ENCODE measurements at regions not wholly inside any gene's neighbourhood (a gene's known extent, or its start where the extent isn't known, plus 50 kb on each side); places are given as distances from the start of the nearest gene placed in this dataset.
A peak's percentile ranks its signal among the peaks of the same experiment; 100 is the strongest.

- TF ChIP-seq POLR2A (IDR thresholded peaks at IDR 0.05) (no peak), CTCF (IDR thresholded peaks at IDR 0.05) (no peak)
- no peaks in the 10 kb centered on the region for H3K4me1 ChIP-seq
- no peaks in the 10 kb centered on the region for H3K36me3 ChIP-seq
- peaks cover 0 to 4% (median 0%) of the 10 kb centered on the region in 4 donors for H3K27me3 ChIP-seq
- DNase-seq = no peak
- 64 to 76% methylated on average over 1 of the region's 1 CpG for WGBS, 2 donors
- no peaks in the 10 kb centered on the region for H3K9me3 ChIP-seq
- no peak overlapping the region for H3K27ac ChIP-seq
- no peak overlapping the region for H3K4me3 ChIP-seq
- intact Hi-C loops (cut with DNase I) = no loop called here
Measured at GRCh38 chr9:73549991-73550390, 398.3 kb downstream of the ANXA1 start.

- H3K9me3 ChIP-seq = no peaks in the 10 kb centered on the region
- no peaks in the 10 kb centered on the region for H3K36me3 ChIP-seq
- intact Hi-C loops (cut with DNase I) = no loop called here
- peaks cover 0 to 4% (median 0%) of the 10 kb centered on the region in 4 donors for H3K27me3 ChIP-seq
- WGBS, 2 donors = 32 to 47% methylated on average over 3 of the region's 3 CpGs
- TF ChIP-seq POLR2A (IDR thresholded peaks at IDR 0.05) = no peak
- no peak for TF ChIP-seq CTCF (IDR thresholded peaks at IDR 0.05)
- DNase-seq = no peak
- H3K4me1 ChIP-seq = no peaks in the 10 kb centered on the region
- H3K27ac ChIP-seq = no peak overlapping the region
- no peak overlapping the region for H3K4me3 ChIP-seq
Measured at GRCh38 chr9:73553295-73553694, 401.6 kb downstream of the ANXA1 start.

GRCh38 chr9:73558471-73558870, 406.8 kb downstream of the ANXA1 start:
- Histone ChIP-seq H3K4me3 (no peak overlapping the region), H3K4me1 (no peaks in the 10 kb centered on the region), H3K27me3 (no peaks in the 10 kb centered on the region), H3K9me3 (no peaks in the 10 kb centered on the region), H3K36me3 (no peaks in the 10 kb centered on the region), H3K27ac (no peak overlapping the region)
- DNase-seq = no peak
- intact Hi-C loops (cut with DNase I) = no loop called here
- no peak for TF ChIP-seq CTCF (IDR thresholded peaks at IDR 0.05)
- no peak for TF ChIP-seq POLR2A (IDR thresholded peaks at IDR 0.05)

GRCh38 chr9:73565026-73565425, 413.4 kb downstream of the ANXA1 start:
- Histone ChIP-seq H3K27me3 (no peaks in the 10 kb centered on the region), H3K27ac (no peak overlapping the region), H3K9me3 (no peaks in the 10 kb centered on the region), H3K4me1 (no peaks in the 10 kb centered on the region), H3K36me3 (no peaks in the 10 kb centered on the region), H3K4me3 (no peak overlapping the region)
- TF ChIP-seq CTCF (IDR thresholded peaks at IDR 0.05) (no peak), POLR2A (IDR thresholded peaks at IDR 0.05) (no peak)
- no peak for DNase-seq
- intact Hi-C loops (cut with DNase I) = no loop called here
- 67 to 90% methylated on average over 4 of the region's 4 CpGs for WGBS, 2 donors

GRCh38 chr9:73565833-73566465, 414.3 kb downstream of the ANXA1 start:
- Histone ChIP-seq H3K4me3 (no peak overlapping the region), H3K36me3 (no peaks in the 10 kb centered on the region), H3K27me3 (no peaks in the 10 kb centered on the region), H3K4me1 (no peaks in the 10 kb centered on the region), H3K9me3 (no peaks in the 10 kb centered on the region), H3K27ac (no peak overlapping the region)
- intact Hi-C loops (cut with DNase I) = no loop called here
- no peak for TF ChIP-seq POLR2A (IDR thresholded peaks at IDR 0.05)
- peak in 1 of 6 experiments; percentile 44 for TF ChIP-seq CTCF (IDR thresholded peaks at IDR 0.05)
- DNase-seq = no peak
